ENCODE measurements at regions not wholly inside any gene's neighbourhood (a gene's known extent, or its start where the extent isn't known, plus 50 kb on each side); places are given as distances from the start of the nearest gene placed in this dataset.

GRCh38 chr7:124553502-124553901 lies 212.1 kb downstream of the GPR37 start:
- no peak for TF ChIP-seq EZH2 (IDR thresholded peaks at IDR 0.05)
- no peak for TF ChIP-seq CTCF (IDR thresholded peaks at IDR 0.05)
